SH-SY5Y (cell line): ENCODE measurements at regions not wholly inside any gene's neighbourhood (a gene's known extent, or its start where the extent isn't known, plus 50 kb on each side); places are given as distances from the start of the nearest gene placed in this dataset.

Experiments
- GATA2 ChIP-seq: IDR thresholded peaks from 2 replicates; pipeline ENCODE4 v1.6.1; 2011; ENCODE audit warnings: mild to moderate bottlenecking, low read depth, low read length
- GATA3 ChIP-seq: IDR thresholded peaks from 2 replicates; pipeline ENCODE4 v1.6.1; 2011; ENCODE audit warnings: low read depth, mild to moderate bottlenecking, low read length, moderate library complexity

GRCh38 chr14:54147758-54148157 lies 191.1 kb upstream of the BMP4 start:
- TF ChIP-seq GATA2, result no peak
- no peak for TF ChIP-seq GATA3
